Esophagus muscularis mucosa (tissue), 4 donors: ENCODE measurements at regions not wholly inside any gene's neighbourhood (a gene's known extent, or its start where the extent isn't known, plus 50 kb on each side); places are given as distances from the start of the nearest gene placed in this dataset.

ENCODE experiments used
- DNase-seq: peaks from one replicate; pipeline ENCODE4 v3.0.0-alpha.2; 2017; ENCODE audit errors: extremely low spot score
- H3K27ac ChIP-seq, 4 donors: fragments of 200-600 bp; sonication (generic); replicated peaks in 1 of 4; 1 replicate in 3 of 4; 2 replicates in 1 of 4; pipeline ENCODE4 v1.5.1; 2016 to 2019; ENCODE audit warnings: mild to moderate bottlenecking in 1 of 4
- H3K27me3 ChIP-seq, 4 donors: fragments of 200-600 bp; sonication (generic); one replicate each; pipeline versions ENCODE4 v1.5.1 to v1.6.0; 2016 to 2019
- H3K36me3 ChIP-seq, 4 donors: fragments of 200-600 bp; sonication (generic); one replicate each; pipeline ENCODE4 v1.5.1; 2016 to 2019
- H3K4me1 ChIP-seq, 4 donors: fragments of 200-600 bp; sonication (generic); one replicate each; pipeline ENCODE4 v1.5.1; 2016 to 2019
- H3K4me3 ChIP-seq, 4 donors: fragments of 200-600 bp; sonication (generic); 1 replicate in 2 of 4; 2 replicates in 2 of 4; pipeline ENCODE4 v1.5.1; 2016 to 2019; ENCODE audit warnings: mild to moderate bottlenecking in 4 of 4, moderate library complexity in 1 of 4
- H3K9me3 ChIP-seq, 4 donors: fragments of 200-600 bp; sonication (generic); 1 replicate in 3 of 4; 2 replicates in 1 of 4; pipeline ENCODE4 v1.5.1; 2016 to 2019
- CTCF ChIP-seq, 3 experiments: fragments of 200-600 bp in 2 of 3; fragments of 450-650 bp in 1 of 3; sonication (generic) in 2 of 3; IDR thresholded peaks; one replicate each; pipeline ENCODE4 v1.5.1; 2017 to 2019; ENCODE audit warnings: antibody characterized with exemption in 3 of 3, mild to moderate bottlenecking in 2 of 3, moderate library complexity in 1 of 3
- EP300 ChIP-seq: sonication (generic); formaldehyde crosslinking; IDR thresholded peaks from one replicate; pipeline ENCODE4 v1.6.1; 2017; ENCODE audit warnings: antibody characterized with exemption
- POLR2A ChIP-seq: fragments of 450-650 bp; IDR thresholded peaks from one replicate; pipeline ENCODE4 v1.6.1; 2017; ENCODE audit warnings: antibody characterized with exemption, moderate library complexity, mild to moderate bottlenecking, low read depth
- POLR2AphosphoS5 ChIP-seq, 2 donors: sonication (generic); formaldehyde crosslinking; IDR thresholded peaks; one replicate each; pipeline ENCODE4 v1.6.1; 2017; ENCODE audit warnings: antibody characterized with exemption in 2 of 2
- WGBS: methylation state at CpG from one replicate; pipeline ENCODE4 v1.1.5; 2018; 5-methylcytosine and 5-hydroxymethylcytosine counted together
- intact Hi-C: fragments of 100-400 bp; cut with DNase I; formaldehyde crosslinking; loops from one replicate; pipeline ENCODE4 v1.15.1; 2023

DNA sequence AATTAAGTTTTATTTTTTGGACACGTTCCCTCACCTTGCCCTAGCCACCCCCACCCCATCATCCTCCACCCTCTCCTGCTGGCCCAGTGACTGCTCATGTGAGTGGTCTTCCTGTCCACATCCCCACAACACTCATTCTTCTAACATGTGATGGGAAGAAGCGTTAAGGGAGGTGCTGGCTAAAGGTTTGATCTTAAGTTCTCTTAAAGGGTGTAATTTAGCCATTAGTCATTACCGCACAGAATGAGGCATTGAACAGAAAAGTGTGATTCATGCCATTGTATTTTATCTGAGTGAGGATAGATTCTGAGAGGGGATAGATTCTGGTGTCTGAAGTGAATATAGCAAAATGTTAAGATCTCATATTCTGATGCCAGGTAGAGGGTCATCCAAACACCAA lies 272.9 kb upstream of the TPM1 start:
- DNase-seq, result no peak
- no peaks in the 10 kb centered on the region for H3K9me3 ChIP-seq
- H3K4me3 ChIP-seq, result no peak overlapping the region
- 93% methylated on average over 3 of the region's 3 CpGs for WGBS
- no peak for TF ChIP-seq CTCF (IDR thresholded peaks at IDR 0.05)
- no peak for TF ChIP-seq EP300
- no peak for TF ChIP-seq POLR2AphosphoS5 (IDR thresholded peaks at IDR 0.05)
- no peak for TF ChIP-seq POLR2A
- peaks cover 0 to 6% (median 2%) of the 10 kb centered on the region in 4 donors for H3K4me1 ChIP-seq
- intact Hi-C loops, result no loop called here
- peaks cover 0 to 95% (median 60%) of the 10 kb centered on the region in 4 donors for H3K36me3 ChIP-seq
- H3K27me3 ChIP-seq, result no peaks in the 10 kb centered on the region
- H3K27ac ChIP-seq, result no peak overlapping the region

- TF ChIP-seq POLR2AphosphoS5 (IDR thresholded peaks at IDR 0.05) (no peak), POLR2A (no peak), EP300 (no peak), CTCF (IDR thresholded peaks at IDR 0.05) (no peak)
- no peak for DNase-seq
- no peak overlapping the region for H3K27ac ChIP-seq
- H3K27me3 ChIP-seq, result no peaks in the 10 kb centered on the region
- intact Hi-C loops, result no loop called here
- H3K4me3 ChIP-seq, result no peak overlapping the region
- peaks cover 0 to 6% (median 2%) of the 10 kb centered on the region in 4 donors for H3K4me1 ChIP-seq
- peaks cover 0 to 90% (median 58%) of the 10 kb centered on the region in 4 donors for H3K36me3 ChIP-seq
- no peaks in the 10 kb centered on the region for H3K9me3 ChIP-seq
- 93% methylated on average over 10 of the region's 11 CpGs for WGBS
Measured at GRCh38 chr15:62770111-62770660, 272.4 kb upstream of the TPM1 start.

GRCh38 chr15:62770752-62771151 lies 271.8 kb upstream of the TPM1 start:
- Histone ChIP-seq H3K4me1 (peaks cover 0 to 6% (median 2%) of the 10 kb centered on the region in 4 donors), H3K9me3 (no peaks in the 10 kb centered on the region), H3K4me3 (no peak overlapping the region), H3K27me3 (no peaks in the 10 kb centered on the region), H3K36me3 (peaks cover 0 to 88% (median 56%) of the 10 kb centered on the region in 4 donors), H3K27ac (no peak overlapping the region)
- intact Hi-C loops, result no loop called here
- no peak for TF ChIP-seq POLR2AphosphoS5 (IDR thresholded peaks at IDR 0.05)
- TF ChIP-seq CTCF (IDR thresholded peaks at IDR 0.05), result no peak
- TF ChIP-seq POLR2A, result no peak
- no peak for TF ChIP-seq EP300
- WGBS, result 73% methylated on average over 7 of the region's 7 CpGs
- no peak for DNase-seq

DNA sequence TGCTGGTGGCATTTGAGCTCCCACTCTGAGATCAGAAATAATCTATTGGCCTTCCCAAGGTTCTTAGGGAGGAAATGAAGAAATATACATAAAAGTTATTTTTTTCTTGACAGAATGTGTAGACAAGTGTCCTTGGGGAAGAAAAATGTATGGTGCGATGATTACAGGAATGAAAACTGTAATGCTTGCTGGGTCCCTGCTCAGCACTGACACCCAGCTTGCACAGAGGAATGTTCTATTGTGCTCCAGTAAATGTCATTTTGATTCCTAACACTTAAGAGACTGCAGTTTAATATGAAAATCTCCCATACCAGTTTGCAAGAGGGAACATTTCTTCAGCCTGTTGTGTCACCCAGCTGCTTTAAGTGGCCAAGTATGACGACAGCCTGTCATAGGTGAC lies 271.3 kb upstream of the TPM1 start:
- DNase-seq, result no peak
- H3K27me3 ChIP-seq, result no peaks in the 10 kb centered on the region
- no peak for TF ChIP-seq EP300
- TF ChIP-seq CTCF (IDR thresholded peaks at IDR 0.05), result no peak
- no peak overlapping the region for H3K4me3 ChIP-seq
- H3K27ac ChIP-seq, result no peak overlapping the region
- H3K9me3 ChIP-seq, result no peaks in the 10 kb centered on the region
- H3K36me3 ChIP-seq, result peaks cover 0 to 86% (median 53%) of the 10 kb centered on the region in 4 donors
- intact Hi-C loops, result no loop called here
- 70% methylated on average over 2 of the region's 2 CpGs for WGBS
- H3K4me1 ChIP-seq, result peaks cover 0 to 5% (median under 1%) of the 10 kb centered on the region in 4 donors
